Hematopoietic multipotent progenitor cell (in vitro differentiated cells): ENCODE measurements at regions not wholly inside any gene's neighbourhood (a gene's known extent, or its start where the extent isn't known, plus 50 kb on each side); places are given as distances from the start of the nearest gene placed in this dataset.

Experiments used
- DNase-seq, 3 donors: peaks; one replicate each; pipeline ENCODE4 v3.0.0-alpha.2; 2011 to 2015; ENCODE audit warnings: low read depth in 2 of 3, low spot score in 2 of 3

GRCh38 chr9:129254566-129255287 lies 76.7 kb upstream of the IER5L start:
- no peak for DNase-seq

- no peak for DNase-seq
These were observed 75.8 kb upstream of the IER5L start for GRCh38 chr9:129253803-129254381.

- DNase-seq = no peak
These were observed 75.1 kb upstream of the IER5L start for GRCh38 chr9:129252937-129253802.

- DNase-seq = peak in 1 of 3 donors; percentile 29
These were observed 72.7 kb upstream of the IER5L start for GRCh38 chr9:129250786-129251185.

GRCh38 chr9:129247285-129248153 lies 69.5 kb upstream of the IER5L start:
- DNase-seq = no peak

GRCh38 chr9:129245276-129245675 lies 67.2 kb upstream of the IER5L start:
- no peak for DNase-seq

- DNase-seq = no peak
These were observed 65.0 kb upstream of the IER5L start for GRCh38 chr9:129242971-129243561.

- DNase-seq = no peak
These were observed 64.3 kb upstream of the IER5L start for GRCh38 chr9:129242191-129242941.

GRCh38 chr9:129241725-129242124 lies 63.7 kb upstream of the IER5L start:
- no peak for DNase-seq

GRCh38 chr9:129240581-129241211 lies 62.6 kb upstream of the IER5L start:
- no peak for DNase-seq

- no peak for DNase-seq
These were observed 62.0 kb upstream of the IER5L start for GRCh38 chr9:129239946-129240490.

GRCh38 chr9:129237803-129238202 lies 59.7 kb upstream of the IER5L start:
- DNase-seq = no peak

- peak in 2 of 3 donors; percentile 55 to 66 for DNase-seq
These were observed 59.1 kb upstream of the IER5L start for GRCh38 chr9:129237164-129237611.

- no peak for DNase-seq
These were observed 58.5 kb upstream of the IER5L start for GRCh38 chr9:129236441-129237145.

- DNase-seq = peak in 1 of 3 donors; percentile 25
These were observed 57.9 kb upstream of the IER5L start for GRCh38 chr9:129235931-129236331.

GRCh38 chr9:129235041-129235930 lies 57.2 kb upstream of the IER5L start:
- no peak for DNase-seq

GRCh38 chr9:129234491-129234890 lies 56.4 kb upstream of the IER5L start:
- DNase-seq = no peak
